T-helper 9 cell (primary cell): ENCODE measurements at regions not wholly inside any gene's neighbourhood (a gene's known extent, or its start where the extent isn't known, plus 50 kb on each side); places are given as distances from the start of the nearest gene placed in this dataset.
"Not testable (repeated sequence)": the region's sequence is repeated elsewhere in the genome, so short reads cannot be mapped to it uniquely, and the experiment has no call there.

Experiments
- DNase-seq: peaks from one replicate; pipeline ENCODE4 v3.0.0-alpha.2; 2020

DNA sequence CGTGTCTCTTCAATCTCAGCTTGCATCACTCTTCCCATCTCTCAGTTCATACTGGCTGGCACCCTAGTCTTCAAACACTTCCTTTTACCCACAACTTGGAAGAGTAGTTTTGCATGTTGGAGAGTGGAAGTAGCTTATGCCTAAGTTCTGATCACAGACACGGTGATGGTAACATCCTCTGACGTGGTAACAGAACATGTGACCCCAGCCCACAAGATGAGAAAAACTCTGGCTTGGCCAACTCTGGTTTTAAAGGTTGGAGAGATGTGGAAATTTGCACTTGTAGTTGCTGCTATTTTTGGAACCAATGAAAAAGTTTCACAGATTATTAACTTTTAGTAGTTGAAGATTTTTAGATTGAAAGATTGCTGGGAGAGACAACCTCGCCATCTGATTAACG is 155.4 kb upstream of the SLC35G4 start:
- DNase-seq = no peak

DNA sequence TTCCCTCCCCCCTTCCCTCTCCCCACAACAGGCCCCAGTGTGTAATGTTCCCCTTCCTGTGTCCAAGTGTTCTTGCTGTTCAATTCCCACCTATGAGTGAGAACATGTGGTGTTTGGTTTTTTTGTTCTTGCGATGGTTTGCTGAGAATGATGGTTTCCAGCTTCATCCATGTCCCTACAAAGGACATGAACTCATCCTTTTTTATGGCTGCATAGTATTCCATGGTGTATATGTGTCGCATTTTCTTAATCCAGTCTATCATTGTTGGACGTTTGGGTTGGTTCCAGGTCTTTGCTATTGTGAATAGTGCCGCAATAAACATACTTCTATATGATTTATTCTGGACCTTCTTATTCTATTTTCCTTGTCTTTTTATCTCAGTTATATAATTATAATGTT is 165.2 kb upstream of the SLC35G4 start:
- DNase-seq = not testable (repeated sequence)

DNA sequence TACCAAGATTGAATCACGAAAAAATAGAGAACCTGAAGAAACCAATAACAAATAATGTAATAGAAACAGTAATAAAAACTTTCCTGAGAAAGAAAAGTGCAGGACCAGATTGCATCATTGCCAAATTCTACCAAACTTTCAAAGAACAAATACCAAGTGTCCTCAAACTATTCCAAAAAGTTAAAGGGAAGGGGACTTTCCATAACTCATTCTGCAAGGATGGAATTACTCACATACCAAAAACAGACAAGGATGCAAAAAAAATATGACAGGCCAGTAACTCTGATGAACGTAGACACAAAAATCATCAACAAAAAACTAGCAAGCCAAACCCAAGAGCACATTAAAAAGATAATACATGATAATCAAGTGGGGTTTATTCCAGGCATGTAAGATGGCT is 172.3 kb upstream of the SLC35G4 start:
- no peak for DNase-seq

DNA sequence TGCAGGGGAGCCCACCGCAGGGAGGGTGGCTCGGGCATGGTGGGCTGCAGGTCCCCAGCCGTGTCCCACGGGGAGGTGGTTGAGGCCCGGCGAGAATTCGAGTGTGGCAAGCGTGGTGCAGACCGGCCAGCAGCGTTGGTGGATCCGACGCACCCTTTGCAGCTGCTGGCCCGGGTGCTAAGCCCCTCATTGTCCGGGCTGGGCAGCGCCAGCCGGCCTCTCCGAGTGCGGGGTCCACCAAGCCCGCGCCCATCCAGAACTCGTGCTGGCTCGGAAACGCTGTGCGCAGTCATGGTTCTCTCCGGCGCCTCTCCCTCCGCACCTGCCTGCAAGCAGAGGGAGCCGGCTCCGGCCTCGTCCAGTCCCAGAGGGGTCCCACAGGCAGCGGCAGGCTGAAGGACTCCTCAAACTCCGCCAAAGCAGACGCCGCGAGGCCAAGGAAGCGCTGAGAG is 177.0 kb upstream of the SLC35G4 start:
- no peak for DNase-seq

DNA sequence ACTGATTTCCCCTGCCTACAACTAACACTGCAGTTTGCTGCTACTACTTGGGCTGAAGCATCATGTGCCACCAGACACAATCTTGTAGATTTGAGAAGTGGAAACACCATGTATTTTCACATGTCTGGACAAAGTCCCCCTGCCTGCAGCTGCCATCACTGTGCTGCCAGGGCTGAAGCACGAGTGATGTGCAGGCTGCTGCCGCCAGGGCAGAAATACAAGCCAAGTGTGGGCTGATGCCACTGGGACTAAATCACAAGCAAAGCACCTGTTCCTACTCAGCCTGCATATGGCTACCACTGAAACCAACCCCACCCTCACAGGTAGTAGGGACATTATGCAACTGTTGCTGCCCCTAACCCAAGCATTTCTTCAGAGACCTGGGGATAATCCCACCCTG is 179.5 kb upstream of the SLC35G4 start:
- DNase-seq = no peak

DNA sequence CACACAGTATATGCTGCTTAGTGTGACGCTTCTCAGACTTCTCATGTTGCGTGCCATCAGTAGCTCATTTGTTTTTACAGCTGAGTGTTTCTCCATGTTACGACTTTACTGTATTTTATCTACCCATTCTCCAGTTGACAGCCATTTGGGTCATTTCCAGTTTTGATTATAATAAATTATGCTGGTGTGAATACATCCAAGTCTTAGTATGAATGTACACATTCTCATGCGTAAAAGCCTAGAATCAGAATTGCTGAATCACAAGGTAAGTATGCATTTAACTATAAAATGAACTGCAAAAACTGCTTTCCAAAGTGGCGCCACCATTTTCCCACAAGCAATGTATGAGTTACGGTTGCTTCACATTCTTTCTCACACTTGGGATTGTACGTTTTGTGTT is 184.2 kb upstream of the SLC35G4 start:
- DNase-seq = no peak

DNA sequence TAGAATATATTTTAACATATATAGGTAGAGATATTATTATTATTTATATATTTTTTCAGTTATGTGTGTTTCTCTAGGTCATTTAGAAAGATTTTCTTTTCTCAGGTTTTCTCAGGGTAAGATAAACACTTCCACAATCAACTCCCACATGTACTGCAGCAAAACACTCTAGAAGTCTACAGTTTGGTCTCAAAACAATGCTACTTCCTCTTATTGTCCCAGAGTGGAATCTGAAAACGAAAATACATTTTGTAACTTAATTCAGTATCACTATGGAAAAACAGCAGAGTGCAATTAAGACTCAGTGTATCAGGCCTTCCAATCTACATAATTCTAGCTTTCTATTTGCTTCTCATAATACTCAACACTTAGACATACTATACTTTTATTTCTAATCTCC is 190.1 kb upstream of the SLC35G4 start:
- DNase-seq = no peak

DNA sequence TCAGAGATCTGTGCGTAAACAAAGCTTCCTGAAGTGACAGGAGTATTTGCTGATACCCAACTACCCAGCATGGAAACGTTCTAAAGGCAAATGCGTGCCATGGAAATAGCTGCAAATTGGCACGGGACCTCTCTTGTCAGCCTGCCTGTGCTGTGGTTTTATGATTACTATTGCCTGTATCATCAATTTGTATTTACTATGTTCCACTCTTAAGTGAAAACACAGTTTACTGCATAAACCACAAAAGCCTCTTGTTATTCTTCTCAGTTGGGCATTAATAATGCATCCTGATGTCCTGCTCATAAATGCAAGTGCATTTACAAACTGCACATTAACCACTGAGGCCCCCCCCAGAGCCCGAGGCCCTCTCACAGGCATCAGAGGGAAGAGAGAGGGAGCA is 196.6 kb upstream of the SLC35G4 start:
- DNase-seq = no peak

DNA sequence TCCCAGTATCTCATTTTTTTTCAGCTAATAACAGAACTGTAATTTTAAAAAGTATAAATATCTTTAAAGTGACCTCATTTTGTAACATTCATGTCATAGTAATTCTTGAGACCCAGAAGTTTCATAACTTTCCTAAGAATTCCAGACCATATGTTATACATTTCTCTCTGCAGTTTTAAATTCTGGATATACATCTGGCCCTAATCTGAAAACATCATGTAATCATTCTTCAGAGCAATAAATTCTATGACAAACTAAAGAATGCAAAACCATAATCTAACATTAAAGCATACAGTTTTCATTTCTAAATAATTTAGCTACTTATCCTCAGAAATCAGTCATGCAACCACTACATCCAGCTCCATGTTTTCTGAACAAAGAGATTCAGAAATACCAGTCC is 198.3 kb upstream of the SLC35G4 start:
- DNase-seq = no peak

DNA sequence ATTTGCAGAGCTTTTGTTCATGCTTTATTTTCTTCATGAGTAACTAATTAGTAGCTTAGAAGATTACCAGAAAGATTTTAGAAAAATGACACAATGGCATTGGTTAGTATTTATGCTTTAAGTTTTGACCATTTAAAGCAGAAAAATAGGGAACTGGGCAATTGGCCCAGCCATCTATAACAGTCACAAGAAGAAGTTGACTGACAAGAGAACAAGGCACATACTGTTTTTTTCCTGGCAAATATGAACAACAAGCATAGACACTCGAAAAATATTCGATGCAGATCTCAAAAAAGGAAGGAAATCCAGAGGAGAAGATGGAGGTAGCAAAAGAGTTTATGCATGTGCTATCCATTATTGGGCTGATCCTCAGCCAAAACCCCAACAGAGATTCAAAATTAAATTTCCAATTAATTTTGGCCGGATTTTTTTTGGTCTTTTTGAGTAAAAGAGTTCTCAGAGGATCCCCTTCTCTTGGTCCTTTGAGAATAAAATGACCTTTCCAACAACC is 200.8 kb upstream of the SLC35G4 start:
- DNase-seq = no peak

DNA sequence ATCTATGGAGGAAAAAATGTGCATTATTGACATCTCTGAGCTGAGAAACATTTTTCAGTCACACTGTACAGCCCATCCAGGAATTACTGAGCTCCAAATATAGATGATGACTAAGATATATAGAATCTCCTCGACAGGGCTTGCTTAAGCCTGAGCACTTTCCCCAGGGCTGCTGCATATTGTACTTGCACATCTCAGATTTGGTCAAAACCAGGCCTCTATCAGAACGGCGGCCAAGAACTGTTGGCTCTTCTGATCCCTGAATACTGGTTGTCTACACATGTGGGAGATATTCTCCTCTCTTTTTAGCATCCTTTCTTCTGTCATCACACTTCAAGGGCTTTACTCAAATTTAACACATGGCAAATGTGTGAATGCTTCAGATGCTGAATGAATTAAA is 201.5 kb upstream of the SLC35G4 start:
- no peak for DNase-seq

DNA sequence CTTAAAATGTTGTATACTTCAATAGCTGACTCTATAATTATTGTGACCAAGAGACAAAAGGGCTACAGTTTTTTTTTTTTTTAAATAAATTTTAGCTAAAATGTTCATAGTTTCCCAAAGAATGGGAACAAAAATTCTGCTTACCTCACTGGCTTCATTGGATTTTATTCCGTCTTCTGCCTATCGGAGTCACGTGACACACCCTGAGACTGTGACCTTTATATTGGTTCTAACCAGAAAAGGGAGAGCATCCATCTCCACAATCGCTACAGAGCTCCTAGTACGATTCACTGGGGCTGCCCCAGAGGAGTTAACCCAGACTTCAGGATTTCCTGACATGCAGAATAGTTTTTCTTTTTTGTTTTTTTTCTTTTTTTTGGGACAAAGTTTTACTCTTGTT is 203.6 kb upstream of the SLC35G4 start:
- no peak for DNase-seq

DNA sequence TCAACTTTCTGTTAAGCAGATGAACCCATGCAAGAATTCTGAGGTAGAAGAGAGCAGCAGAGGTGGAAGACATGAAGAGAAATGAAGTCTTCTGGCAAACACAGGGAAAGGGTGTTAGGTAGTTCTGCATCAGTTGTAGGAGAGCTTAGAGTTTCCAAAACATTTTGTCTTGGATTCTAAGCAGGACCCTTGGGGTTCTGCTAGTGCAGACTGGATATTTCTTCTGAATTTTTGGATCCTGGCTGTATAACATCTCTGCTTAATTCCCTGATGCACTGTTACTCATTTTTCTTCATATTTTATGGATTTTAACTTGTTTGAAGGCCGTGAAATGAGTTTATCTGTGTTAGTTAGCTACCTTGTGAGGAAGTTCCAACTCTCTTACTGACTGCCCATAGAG is 208.7 kb upstream of the SLC35G4 start:
- no peak for DNase-seq

DNA sequence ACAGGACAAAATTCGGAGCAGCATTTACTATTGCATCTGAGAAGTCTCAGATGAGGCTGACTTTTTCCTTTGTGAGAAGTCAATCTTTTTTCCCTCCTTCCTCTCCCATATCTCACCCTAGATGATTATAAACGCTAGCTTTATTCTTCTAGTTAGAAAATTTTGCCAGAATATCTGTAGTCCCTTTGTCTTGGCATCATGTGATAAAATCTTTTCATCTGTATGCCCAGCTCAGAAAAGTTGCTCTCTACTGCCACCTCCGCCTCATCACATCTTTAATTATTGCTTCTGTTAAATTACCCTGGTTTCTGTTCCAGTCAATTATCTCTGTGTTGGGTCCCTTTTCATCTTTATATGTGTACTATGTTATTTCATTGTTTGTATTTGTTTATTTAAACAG is 210.8 kb upstream of the SLC35G4 start:
- no peak for DNase-seq

DNA sequence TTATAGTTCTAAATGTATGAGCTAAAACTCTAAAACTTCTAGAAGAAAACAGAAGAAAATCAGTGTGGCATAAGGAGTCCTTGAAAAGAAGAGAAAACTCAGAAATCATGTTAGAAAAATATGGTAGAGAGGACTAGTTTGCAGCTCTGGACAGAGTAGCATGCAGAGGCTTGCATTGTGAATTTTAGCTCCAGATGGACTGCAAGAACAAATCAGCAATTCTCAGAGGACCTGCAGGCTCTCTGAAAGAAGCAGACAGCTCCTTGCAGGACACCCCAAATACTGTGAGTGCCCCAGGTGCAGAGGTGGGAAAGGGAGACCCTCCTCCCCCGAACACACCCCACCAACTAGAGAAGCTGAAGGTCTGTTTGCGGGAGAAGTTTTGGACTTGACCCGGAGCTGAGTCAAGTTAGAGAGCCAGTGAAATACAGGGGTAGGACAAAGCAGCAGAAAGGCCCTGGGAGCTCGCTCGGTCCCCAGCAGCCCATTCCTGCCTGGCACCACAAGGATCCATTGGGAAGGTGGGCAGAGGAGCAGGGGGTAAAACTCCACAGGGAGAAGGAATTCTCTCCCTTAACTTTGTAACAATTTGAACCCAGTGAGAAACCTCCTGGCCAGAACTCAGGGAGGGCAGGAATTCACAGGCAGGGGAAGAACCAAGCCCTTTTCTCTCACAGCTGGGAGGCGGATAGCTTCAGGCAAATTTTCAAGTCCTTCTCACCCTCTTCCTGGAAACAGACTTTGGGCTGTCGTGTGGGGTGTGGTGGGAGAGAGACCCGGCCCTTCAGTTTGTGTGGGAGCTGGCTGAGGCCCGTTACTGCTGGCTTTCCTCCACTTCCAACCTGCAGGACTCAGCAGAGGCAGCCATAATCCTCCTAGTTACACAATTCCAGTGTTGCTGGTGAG is 216.2 kb upstream of the SLC35G4 start:
- DNase-seq = no peak

DNA sequence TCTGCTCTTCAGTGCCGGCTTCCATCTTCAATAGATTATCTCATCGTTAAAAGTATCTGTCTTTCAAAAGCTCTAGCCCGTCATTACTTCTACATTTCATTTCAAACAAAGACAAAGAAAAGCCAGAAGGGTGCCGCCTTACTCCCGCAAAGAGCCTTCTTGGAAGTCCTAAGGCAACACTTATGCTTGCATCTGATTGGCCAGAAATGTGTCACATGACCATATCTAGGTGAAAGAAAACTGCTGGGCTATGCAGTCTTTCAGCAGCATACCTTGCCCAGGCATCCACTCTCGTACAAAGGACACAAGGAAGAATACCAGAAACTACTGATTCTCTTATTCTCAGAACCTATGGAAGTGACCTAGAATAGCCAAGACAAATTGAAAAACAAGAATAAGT is 217.1 kb upstream of the SLC35G4 start:
- no peak for DNase-seq

DNA sequence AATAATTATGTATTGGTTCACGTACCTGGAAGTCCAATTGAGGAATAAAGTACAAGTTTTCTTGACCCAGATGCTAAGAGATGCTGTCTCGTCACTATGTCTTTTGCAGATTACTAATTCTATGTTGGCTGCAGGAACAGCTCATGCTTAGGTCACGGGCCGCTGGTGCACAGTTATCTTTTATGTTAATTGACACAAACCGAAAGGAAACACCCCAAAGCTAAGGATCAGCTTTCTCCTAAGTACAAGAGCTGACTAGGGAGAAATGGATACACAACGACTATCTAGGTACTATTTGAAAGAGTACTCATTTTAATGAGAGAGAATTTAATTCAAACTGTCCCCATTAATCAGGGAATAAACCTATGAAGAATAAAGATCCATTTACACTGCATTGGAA is 217.7 kb upstream of the SLC35G4 start:
- DNase-seq = no peak

DNA sequence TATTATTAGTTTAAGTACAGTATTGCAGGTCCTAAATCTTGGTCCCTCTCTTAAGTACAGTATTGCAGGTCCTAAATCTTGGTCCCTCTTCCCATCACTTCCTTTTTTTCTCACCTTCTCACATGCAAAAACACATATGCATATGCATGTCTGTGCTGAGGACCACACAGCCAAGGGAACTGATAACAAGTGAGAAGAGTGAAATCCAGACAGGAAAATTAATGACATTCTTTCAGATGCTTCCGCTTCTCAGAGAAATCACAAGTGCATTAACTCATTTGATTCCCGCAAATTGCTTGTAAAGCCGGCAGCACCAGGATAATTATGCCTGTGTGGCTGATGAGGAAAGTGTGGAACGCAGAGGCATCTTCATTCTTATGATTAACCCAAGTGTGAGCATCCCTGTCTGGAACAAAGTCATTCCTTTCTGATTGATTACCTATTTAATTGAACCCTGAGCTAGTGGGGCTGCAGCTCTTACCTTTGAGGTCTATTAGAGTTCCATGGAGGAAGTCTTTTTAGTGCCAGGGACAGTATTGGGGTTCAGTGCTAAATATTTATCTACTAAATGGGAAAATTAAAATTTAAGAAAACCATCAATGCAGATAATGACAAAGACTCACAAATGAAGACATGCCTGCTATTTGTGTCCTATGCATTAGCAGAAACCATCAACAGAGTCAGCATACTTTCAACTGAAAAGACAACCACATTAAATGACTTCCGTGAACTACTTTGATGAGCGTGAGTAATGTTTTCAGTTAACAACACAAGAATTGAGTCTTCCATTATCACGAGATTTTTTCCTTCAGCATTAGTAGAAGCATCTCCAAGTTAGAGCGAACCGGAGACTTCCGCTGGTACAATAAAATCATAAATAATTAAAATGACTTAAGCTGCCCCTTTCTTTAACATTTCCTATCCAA is 220.4 kb upstream of the SLC35G4 start:
- DNase-seq = no peak

DNA sequence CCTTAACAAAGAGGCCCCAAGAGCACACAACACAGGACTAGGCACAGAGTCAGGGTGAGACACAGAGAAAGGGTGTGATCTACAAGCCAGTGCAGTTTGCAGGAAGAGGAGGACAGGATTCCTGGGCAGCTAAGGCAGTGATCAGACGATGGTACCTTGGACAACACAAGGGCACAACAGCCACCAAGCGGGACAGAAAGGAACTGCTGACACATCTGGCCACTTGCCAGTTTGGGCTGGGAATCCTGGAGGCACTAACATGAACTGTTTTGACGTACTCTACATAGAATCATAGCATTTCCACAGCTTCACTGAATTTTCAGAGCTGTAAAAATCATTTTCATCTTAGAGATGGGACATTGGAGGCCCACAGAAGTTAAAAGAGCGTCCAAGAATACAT is 221.5 kb upstream of the SLC35G4 start:
- no peak for DNase-seq

DNA sequence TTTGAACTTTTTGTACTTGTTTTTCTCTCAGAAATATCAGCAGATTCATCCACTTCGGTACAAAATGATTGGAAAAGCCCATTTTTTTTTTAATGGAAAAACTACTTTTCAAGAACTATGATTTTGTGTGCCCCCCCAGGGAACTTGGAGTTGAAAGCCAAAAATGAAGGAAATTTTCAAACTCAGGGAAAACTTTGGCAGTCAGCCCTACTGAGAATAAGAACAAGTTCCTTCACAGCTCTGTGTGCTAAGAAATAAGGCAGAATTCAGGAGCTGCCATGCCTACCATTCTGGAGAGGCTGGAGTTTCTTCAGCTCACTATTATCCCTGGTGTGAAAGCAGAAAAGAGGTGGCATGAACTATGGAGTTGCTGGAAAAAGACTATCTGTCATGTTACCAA is 226.0 kb upstream of the SLC35G4 start:
- DNase-seq = no peak

DNA sequence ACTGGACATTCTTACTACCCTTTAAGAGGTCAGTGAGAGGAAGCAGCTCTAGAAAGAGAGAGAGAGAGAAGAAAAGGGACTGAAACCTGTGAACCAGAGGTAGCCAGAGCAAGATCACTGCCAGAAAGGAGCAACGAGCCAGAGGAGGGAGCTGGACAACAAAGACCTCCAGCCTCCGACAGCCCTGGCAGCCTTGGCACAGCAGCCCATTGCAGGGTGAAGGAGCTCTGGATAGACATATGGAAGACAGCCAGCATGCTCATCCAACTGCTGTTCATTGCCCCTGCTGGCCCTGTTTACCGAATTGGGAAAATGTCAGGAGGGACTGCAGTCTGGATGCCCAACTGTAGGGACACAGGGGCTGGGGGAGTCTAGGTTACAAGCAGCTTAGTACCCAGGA is 228.4 kb upstream of the SLC35G4 start:
- no peak for DNase-seq

DNA sequence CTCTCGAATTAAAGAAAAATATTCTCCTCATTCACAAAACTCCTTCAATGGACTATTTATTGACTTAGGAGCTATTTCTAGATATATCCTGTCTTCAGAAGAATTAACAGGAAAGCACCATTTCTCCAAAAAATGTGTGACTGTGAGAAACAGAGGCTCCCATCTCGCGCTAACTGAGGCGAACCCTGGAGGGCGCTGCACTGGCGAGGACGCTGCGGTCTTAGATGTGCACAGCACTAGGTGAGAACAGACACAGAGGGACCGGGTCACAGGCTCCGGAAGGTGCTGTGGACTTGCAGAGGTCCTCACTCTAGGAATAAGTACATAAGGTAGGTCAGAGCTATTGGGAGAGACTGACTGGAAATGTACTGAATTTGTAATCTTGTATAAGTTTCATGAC is 229.7 kb upstream of the SLC35G4 start:
- DNase-seq = no peak

DNA sequence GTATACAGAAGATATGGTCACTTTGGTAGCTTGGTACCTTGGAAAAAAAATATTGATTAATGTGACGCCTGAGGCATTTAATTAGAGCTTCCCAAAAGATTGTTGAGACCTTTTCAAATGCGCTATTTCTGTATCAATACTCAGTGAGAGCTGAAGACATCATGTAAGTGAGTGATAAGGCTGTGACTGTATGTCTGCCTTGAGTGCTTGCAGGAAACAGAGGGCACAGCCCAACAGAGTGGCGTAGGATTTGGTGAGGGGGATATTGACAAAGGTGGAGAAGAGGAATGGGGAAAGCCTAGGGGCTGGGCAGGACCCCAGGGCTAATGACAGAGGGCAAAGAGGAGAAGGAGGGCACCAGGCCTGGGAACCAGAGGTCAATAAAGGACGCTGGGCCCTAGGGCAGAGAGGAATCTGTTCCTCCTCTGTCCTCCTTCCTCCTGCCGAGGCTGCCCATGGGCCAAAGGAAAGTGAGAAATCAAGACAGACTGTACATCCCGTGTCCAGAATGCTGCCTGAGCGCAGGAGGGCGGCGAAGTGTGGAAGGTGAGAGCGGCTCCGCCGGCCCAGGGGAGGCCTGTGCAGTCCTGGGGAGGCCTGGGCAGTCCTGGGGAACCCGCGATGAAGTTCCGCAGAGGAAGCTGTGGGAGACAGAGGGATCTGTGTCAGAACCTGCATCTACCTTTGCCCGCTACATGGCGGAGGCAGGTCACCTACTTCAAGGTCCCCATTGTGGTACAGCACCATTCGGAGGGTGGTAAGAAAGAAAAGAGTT is 228.6 kb upstream of the PIEZO2 start:
- no peak for DNase-seq
